ENCODE measurements at regions not wholly inside any gene's neighbourhood (a gene's known extent, or its start where the extent isn't known, plus 50 kb on each side); places are given as distances from the start of the nearest gene placed in this dataset.

- Histone ChIP-seq H3K4me3 (no peak overlapping the region), H3K36me3 (no peaks in the 10 kb centered on the region), H3K27me3 (no peaks in the 10 kb centered on the region), H3K27ac (no peak overlapping the region), H3K4me1 (no peaks in the 10 kb centered on the region), H3K9me3 (no peaks in the 10 kb centered on the region)
- TF ChIP-seq CTCF (IDR thresholded peaks at IDR 0.05) (no peak), EP300 (IDR thresholded peaks at IDR 0.05) (no peak), POLR2A (IDR thresholded peaks at IDR 0.05) (no peak), POLR2AphosphoS5 (IDR thresholded peaks at IDR 0.05) (no peak)
- 92% methylated on average over 2 of the region's 2 CpGs for WGBS, 2 donors
- DNase-seq (no peak), ATAC-seq (ENCODE audit: low FRiP score in 2 of 2) (no peak)
These were observed 292.1 kb downstream of the LMO4 start for GRCh38 chr1:87620807-87621206.

GRCh38 chr1:87629673-87630072, 301.0 kb downstream of the LMO4 start:
- no peak overlapping the region for H3K4me3 ChIP-seq
- H3K27me3 ChIP-seq, result no peaks in the 10 kb centered on the region
- ATAC-seq (ENCODE audit: low FRiP score in 2 of 2), result no peak
- TF ChIP-seq POLR2AphosphoS5 (IDR thresholded peaks at IDR 0.05) (no peak), CTCF (IDR thresholded peaks at IDR 0.05) (no peak), EP300 (IDR thresholded peaks at IDR 0.05) (no peak), POLR2A (IDR thresholded peaks at IDR 0.05) (no peak)
- H3K36me3 ChIP-seq, result no peaks in the 10 kb centered on the region
- no peaks in the 10 kb centered on the region for H3K9me3 ChIP-seq
- WGBS, 2 donors, result 80 to 85% methylated on average over 1 of the region's 1 CpG
- no peak overlapping the region for H3K27ac ChIP-seq
- no peaks in the 10 kb centered on the region for H3K4me1 ChIP-seq
- DNase-seq, result no peak

- 90 to 94% methylated on average over 3 of the region's 3 CpGs for WGBS, 2 donors
- no peaks in the 10 kb centered on the region for H3K27me3 ChIP-seq
These were observed 303.6 kb downstream of the LMO4 start for GRCh38 chr1:87632232-87632631.

GRCh38 chr1:87636198-87636892, 307.7 kb downstream of the LMO4 start:
- Histone ChIP-seq H3K4me1 (no peaks in the 10 kb centered on the region), H3K4me3 (no peak overlapping the region), H3K9me3 (no peaks in the 10 kb centered on the region), H3K27me3 (no peaks in the 10 kb centered on the region), H3K27ac (no peak overlapping the region), H3K36me3 (no peaks in the 10 kb centered on the region)
- DNase-seq (peak in 1 of 2 donors; percentile 78), ATAC-seq (ENCODE audit: low FRiP score in 2 of 2) (peak in 1 of 2 donors; percentile 26)
- WGBS, 2 donors, result 77 to 97% methylated on average over 4 to 28 of the region's 28 CpGs
- no peak for TF ChIP-seq POLR2A (IDR thresholded peaks at IDR 0.05)
- no peak for TF ChIP-seq POLR2AphosphoS5 (IDR thresholded peaks at IDR 0.05)
- no peak for TF ChIP-seq EP300 (IDR thresholded peaks at IDR 0.05)
- TF ChIP-seq CTCF (IDR thresholded peaks at IDR 0.05), result no peak

More at GRCh38 chr1:87632232-87632631, 303.6 kb downstream of the LMO4 start:
- no peak for DNase-seq
- H3K4me1 ChIP-seq, result no peaks in the 10 kb centered on the region
- H3K9me3 ChIP-seq, result no peaks in the 10 kb centered on the region
- TF ChIP-seq CTCF (IDR thresholded peaks at IDR 0.05) (no peak), POLR2A (IDR thresholded peaks at IDR 0.05) (no peak), EP300 (IDR thresholded peaks at IDR 0.05) (no peak), POLR2AphosphoS5 (IDR thresholded peaks at IDR 0.05) (no peak)
- H3K4me3 ChIP-seq, result no peak overlapping the region
- H3K27ac ChIP-seq, result no peak overlapping the region
- no peak for ATAC-seq (ENCODE audit: low FRiP score in 2 of 2)
- H3K36me3 ChIP-seq, result no peaks in the 10 kb centered on the region

- no peaks in the 10 kb centered on the region for H3K27me3 ChIP-seq
- no peaks in the 10 kb centered on the region for H3K36me3 ChIP-seq
- no peaks in the 10 kb centered on the region for H3K9me3 ChIP-seq
- TF ChIP-seq EP300 (IDR thresholded peaks at IDR 0.05) (no peak), POLR2A (IDR thresholded peaks at IDR 0.05) (no peak), CTCF (IDR thresholded peaks at IDR 0.05) (no peak), POLR2AphosphoS5 (IDR thresholded peaks at IDR 0.05) (no peak)
- no peak for ATAC-seq (ENCODE audit: low FRiP score in 2 of 2)
- H3K4me1 ChIP-seq, result no peaks in the 10 kb centered on the region
- H3K27ac ChIP-seq, result no peak overlapping the region
- no peak for DNase-seq
- no peak overlapping the region for H3K4me3 ChIP-seq
These were observed 310.0 kb downstream of the LMO4 start for GRCh38 chr1:87638636-87639035.
